WTC11 (cell line): ENCODE measurements at regions not wholly inside any gene's neighbourhood (a gene's known extent, or its start where the extent isn't known, plus 50 kb on each side); places are given as distances from the start of the nearest gene placed in this dataset.
"Not testable (repeated sequence)": the region's sequence is repeated elsewhere in the genome, so short reads cannot be mapped to it uniquely, and the experiment has no call there.

Experiments
- CBFB ChIP-seq: sonication (generic); formaldehyde crosslinking; IDR thresholded peaks from 2 replicates; pipeline ENCODE4 v1.8.1; 2022; ENCODE audit warnings: mild to moderate bottlenecking, low read depth, missing genetic modification reagents
- CTCF ChIP-seq: fragments of 200-600 bp; IDR thresholded peaks from 2 replicates; pipeline ENCODE4 v1.8.0; 2022; ENCODE audit warnings: antibody characterized with exemption
- ELF4 ChIP-seq: sonication (generic); formaldehyde crosslinking; IDR thresholded peaks from 2 replicates; pipeline ENCODE4 v1.8.1; 2022; ENCODE audit warnings: low read depth, mild to moderate bottlenecking, moderate library complexity, missing genetic modification reagents
- FOXP4 ChIP-seq: sonication (generic); formaldehyde crosslinking; IDR thresholded peaks from 2 replicates; pipeline ENCODE4 v1.8.0; 2022; ENCODE audit warnings: mild to moderate bottlenecking, missing genetic modification reagents
- MYBL2 ChIP-seq: sonication (generic); formaldehyde crosslinking; IDR thresholded peaks from 2 replicates; pipeline ENCODE4 v1.8.1; 2023; ENCODE audit warnings: mild to moderate bottlenecking, moderate library complexity, missing genetic modification reagents
- SMAD4 ChIP-seq: sonication (generic); formaldehyde crosslinking; IDR thresholded peaks from 2 replicates; pipeline ENCODE4 v1.8.0; 2022; ENCODE audit warnings: mild to moderate bottlenecking, missing genetic modification reagents
- SP1 ChIP-seq: sonication (generic); formaldehyde crosslinking; conservative IDR thresholded peaks from 2 replicates; pipeline ENCODE4 v1.8.1; 2022; ENCODE audit warnings: missing genetic modification reagents
- ZBTB21 ChIP-seq: sonication (generic); formaldehyde crosslinking; IDR thresholded peaks from 2 replicates; pipeline ENCODE4 v1.8.1; 2023; ENCODE audit warnings: mild to moderate bottlenecking, missing genetic modification reagents, borderline replicate concordance
- ZMAT4 ChIP-seq: fragments of 250-450 bp; sonication (Bioruptor Pico); IDR thresholded peaks from 2 replicates; pipeline ENCODE4 v1.9.0; 2021; ENCODE audit warnings: mild to moderate bottlenecking
- TF ChIP-seq, protein P1 (sequence below): sonication (generic); formaldehyde crosslinking; IDR thresholded peaks from 2 replicates; pipeline ENCODE4 v1.8.0; 2022; ENCODE audit warnings: mild to moderate bottlenecking, missing genetic modification reagents
- TF ChIP-seq, protein P2 (sequence below): sonication (generic); formaldehyde crosslinking; IDR thresholded peaks from 2 replicates; pipeline ENCODE4 v1.8.1; 2023; ENCODE audit warnings: mild to moderate bottlenecking, missing genetic modification reagents
- TF ChIP-seq, protein P3 (sequence below): sonication (generic); formaldehyde crosslinking; IDR thresholded peaks from 2 replicates; pipeline ENCODE4 v1.8.1; 2023; ENCODE audit warnings: mild to moderate bottlenecking, missing genetic modification reagents, moderate library complexity
- TF ChIP-seq, protein P4 (sequence below): sonication (generic); formaldehyde crosslinking; IDR thresholded peaks from 2 replicates; pipeline ENCODE4 v1.8.0; 2022; ENCODE audit warnings: missing genetic modification reagents

- TF ChIP-seq CTCF; ZMAT4 (CRISPR knock-in tag); SP1; ELF4 (CRISPR knock-in tag); ZBTB21 (CRISPR knock-in tag); SMAD4 (CRISPR knock-in tag); FOXP4 (CRISPR knock-in tag); CBFB (CRISPR knock-in tag); MYBL2 (CRISPR knock-in tag): not testable (repeated sequence)
- TF ChIP-seq, protein P1, sequence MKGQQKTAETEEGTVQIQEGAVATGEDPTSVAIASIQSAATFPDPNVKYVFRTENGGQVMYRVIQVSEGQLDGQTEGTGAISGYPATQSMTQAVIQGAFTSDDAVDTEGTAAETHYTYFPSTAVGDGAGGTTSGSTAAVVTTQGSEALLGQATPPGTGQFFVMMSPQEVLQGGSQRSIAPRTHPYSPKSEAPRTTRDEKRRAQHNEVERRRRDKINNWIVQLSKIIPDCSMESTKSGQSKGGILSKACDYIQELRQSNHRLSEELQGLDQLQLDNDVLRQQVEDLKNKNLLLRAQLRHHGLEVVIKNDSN (CRISPR knock-in tag): not testable (repeated sequence)
- TF ChIP-seq, protein P2, sequence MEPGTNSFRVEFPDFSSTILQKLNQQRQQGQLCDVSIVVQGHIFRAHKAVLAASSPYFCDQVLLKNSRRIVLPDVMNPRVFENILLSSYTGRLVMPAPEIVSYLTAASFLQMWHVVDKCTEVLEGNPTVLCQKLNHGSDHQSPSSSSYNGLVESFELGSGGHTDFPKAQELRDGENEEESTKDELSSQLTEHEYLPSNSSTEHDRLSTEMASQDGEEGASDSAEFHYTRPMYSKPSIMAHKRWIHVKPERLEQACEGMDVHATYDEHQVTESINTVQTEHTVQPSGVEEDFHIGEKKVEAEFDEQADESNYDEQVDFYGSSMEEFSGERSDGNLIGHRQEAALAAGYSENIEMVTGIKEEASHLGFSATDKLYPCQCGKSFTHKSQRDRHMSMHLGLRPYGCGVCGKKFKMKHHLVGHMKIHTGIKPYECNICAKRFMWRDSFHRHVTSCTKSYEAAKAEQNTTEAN: not testable (repeated sequence)
- TF ChIP-seq, protein P3, sequence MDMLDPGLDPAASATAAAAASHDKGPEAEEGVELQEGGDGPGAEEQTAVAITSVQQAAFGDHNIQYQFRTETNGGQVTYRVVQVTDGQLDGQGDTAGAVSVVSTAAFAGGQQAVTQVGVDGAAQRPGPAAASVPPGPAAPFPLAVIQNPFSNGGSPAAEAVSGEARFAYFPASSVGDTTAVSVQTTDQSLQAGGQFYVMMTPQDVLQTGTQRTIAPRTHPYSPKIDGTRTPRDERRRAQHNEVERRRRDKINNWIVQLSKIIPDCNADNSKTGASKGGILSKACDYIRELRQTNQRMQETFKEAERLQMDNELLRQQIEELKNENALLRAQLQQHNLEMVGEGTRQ (CRISPR knock-in tag): not testable (repeated sequence)
- TF ChIP-seq, protein P4, sequence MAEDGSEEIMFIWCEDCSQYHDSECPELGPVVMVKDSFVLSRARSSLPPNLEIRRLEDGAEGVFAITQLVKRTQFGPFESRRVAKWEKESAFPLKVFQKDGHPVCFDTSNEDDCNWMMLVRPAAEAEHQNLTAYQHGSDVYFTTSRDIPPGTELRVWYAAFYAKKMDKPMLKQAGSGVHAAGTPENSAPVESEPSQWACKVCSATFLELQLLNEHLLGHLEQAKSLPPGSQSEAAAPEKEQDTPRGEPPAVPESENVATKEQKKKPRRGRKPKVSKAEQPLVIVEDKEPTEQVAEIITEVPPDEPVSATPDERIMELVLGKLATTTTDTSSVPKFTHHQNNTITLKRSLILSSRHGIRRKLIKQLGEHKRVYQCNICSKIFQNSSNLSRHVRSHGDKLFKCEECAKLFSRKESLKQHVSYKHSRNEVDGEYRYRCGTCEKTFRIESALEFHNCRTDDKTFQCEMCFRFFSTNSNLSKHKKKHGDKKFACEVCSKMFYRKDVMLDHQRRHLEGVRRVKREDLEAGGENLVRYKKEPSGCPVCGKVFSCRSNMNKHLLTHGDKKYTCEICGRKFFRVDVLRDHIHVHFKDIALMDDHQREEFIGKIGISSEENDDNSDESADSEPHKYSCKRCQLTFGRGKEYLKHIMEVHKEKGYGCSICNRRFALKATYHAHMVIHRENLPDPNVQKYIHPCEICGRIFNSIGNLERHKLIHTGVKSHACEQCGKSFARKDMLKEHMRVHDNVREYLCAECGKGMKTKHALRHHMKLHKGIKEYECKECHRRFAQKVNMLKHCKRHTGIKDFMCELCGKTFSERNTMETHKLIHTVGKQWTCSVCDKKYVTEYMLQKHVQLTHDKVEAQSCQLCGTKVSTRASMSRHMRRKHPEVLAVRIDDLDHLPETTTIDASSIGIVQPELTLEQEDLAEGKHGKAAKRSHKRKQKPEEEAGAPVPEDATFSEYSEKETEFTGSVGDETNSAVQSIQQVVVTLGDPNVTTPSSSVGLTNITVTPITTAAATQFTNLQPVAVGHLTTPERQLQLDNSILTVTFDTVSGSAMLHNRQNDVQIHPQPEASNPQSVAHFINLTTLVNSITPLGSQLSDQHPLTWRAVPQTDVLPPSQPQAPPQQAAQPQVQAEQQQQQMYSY (CRISPR knock-in tag): not testable (repeated sequence)
Measured at GRCh38 chr4:57173136-57173535, 63.0 kb upstream of the IGFBP7 start.
